DMS53 treated with DMSO at 0.1 percent for 48 hours (cell line): ENCODE measurements at regions not wholly inside any gene's neighbourhood (a gene's known extent, or its start where the extent isn't known, plus 50 kb on each side); places are given as distances from the start of the nearest gene placed in this dataset.

Experiments
- DNase-seq: peaks from one replicate; lab custom pipeline; 2025; ENCODE audit not compliant: unreplicated experiment; lab: John Stamatoyannopoulos, UW

- DNase-seq = no peak
These were observed 55.3 kb upstream of the POM121L12 start for GRCh38 chr7:52980129-52980528.

- no peak for DNase-seq
These were observed 62.3 kb upstream of the POM121L12 start for GRCh38 chr7:52973126-52973525.

DNA sequence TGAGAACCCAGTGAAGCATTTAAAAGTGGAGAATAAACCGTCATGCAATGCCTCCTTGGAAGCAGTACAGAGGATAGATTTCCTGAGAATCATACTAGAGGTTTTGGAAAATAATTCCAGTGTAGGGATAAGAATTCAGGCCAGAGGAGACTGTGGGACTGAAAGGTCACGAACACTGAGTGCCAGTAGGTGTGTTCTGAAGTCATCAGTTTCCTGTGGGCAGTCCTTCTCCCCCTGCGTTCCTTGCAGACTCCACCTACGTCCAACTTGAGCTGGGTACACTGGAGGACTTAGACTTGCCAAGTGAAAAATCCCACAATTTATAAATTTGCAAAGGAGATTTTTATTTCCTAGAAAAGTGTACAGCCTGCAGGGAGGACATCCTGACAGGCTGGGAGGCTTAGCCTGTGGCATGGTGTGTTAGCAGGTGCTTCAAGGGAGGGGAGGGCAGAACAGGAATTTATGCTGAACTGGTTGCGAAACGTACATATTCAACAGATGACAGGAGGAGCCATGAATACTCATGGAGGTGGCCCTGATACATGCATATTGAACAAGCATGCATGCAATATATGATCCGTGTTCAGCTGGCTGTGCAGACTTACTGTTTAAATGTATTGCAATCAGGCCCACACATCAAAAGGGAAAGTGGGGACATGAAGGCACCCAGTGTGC lies 72.9 kb upstream of the POM121L12 start:
- no peak for DNase-seq

DNA sequence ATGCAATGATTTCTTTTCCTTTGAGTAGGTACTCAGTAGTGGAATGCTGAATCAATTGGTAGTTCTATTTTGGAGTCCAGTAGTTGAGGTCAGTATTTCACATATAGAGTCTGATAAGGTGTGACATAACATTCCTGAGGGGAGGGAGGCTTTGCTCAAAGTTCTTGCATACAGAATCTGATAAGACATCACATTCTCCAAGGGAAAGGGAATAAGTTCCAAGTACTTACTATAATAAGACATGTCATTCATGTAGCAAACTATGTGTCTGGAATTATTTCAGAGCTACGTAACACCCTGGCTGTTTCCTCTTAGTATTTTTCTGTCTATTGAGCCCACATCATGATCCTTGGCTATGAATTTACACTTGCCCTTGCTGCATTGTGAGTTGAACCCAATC lies 74.3 kb upstream of the POM121L12 start:
- DNase-seq = no peak

GRCh38 chr7:52959878-52960660 lies 75.4 kb upstream of the POM121L12 start:
- no peak for DNase-seq

DNA sequence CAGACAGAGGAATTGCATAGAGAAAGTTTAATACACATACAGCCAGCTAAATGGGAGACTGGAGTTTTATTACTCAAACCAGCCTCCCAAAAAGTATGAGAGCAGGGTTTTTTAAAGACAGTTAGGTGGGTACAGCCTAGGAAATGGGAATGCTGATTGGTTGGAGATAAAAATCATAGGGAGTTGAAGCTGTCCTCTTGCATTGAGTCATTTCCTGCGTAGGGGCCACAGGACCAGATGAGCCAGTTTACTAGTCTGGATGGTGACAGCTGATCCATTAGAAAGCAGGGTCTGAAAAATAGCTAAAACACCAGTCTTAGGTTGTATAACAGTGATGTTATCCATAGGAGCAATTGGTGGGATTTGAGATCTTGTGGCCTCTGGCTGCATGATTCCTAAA lies 76.1 kb upstream of the POM121L12 start:
- peak; percentile 2 for DNase-seq

DNA sequence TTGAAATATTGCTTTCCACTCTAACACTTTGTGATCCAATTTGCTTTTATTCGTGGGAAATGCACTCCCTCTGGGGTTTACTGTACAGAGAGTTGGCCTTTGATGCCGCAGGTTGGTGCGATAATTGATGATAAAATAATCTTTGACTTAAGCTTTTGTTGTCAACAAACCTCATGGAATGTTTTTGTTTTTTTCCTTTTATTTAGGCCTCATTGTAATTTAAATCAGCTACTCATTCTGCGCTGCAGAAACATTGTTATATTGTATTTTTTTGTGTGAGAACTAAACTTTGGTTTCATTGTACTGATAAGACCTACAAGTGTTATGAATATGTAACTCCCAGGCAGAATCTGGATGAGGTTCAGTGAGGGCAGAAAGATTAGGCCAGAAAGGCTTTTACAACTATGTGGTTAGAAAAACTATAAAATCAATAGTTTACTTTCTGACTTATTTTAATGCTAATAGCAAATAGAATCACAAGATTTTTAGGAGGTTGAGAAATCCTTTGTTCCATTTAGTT lies 76.8 kb upstream of the POM121L12 start:
- DNase-seq = no peak

GRCh38 chr7:52956379-52956915 lies 79.0 kb upstream of the POM121L12 start:
- no peak for DNase-seq

- DNase-seq = no peak
These were observed 79.9 kb upstream of the POM121L12 start for GRCh38 chr7:52955522-52955921.

DNA sequence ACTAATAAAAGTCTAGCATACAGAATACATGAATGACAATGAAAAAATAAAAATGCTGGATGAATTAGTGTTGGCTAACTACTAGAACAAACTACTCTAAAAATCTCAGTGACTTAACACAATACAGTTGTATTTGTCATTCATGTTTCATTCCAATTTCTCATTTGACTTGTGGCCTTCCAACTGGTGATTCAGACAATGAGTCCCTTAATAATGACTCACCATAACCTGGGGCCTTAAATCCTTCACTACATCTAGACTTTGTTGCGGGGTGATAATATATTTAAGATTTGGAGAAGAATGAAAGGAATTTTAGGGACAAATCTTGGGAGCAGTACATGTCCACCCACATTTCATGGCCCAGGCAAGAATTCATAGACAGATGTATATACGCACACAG lies 90.5 kb upstream of the POM121L12 start:
- DNase-seq = no peak

- DNase-seq = no peak
These were observed 95.0 kb upstream of the POM121L12 start for GRCh38 chr7:52940481-52940880.

DNA sequence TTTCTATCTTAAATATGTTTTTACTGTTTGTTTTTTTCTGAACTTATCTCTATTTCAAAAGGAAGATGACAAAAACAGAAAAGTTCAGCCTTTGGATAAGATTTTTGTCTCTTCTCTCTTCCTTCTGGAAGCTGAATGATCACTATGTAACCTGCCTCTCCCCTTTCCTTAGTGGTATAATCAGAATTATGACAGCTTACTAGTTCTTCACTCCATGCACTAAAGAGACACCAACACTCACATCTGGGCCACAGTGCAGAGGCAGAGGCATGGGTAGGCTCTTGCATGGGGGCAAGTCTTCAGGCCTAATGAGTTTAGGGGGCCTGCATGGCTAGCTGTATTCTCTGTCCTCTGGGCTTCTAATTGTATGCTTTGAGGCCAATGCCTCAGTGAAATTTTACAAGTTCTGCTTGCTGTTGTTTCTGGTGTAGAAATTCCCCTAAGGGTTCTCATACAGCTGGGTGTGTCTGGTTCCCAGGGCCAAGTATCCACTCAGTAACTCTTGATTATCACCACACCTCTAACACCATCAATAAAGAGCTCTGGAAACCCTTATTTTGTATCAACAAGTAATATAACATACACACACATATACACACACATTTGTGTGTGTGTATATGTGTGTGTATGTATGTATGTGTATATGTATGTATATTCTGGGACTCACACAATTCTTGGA lies 96.8 kb upstream of the POM121L12 start:
- no peak for DNase-seq

DNA sequence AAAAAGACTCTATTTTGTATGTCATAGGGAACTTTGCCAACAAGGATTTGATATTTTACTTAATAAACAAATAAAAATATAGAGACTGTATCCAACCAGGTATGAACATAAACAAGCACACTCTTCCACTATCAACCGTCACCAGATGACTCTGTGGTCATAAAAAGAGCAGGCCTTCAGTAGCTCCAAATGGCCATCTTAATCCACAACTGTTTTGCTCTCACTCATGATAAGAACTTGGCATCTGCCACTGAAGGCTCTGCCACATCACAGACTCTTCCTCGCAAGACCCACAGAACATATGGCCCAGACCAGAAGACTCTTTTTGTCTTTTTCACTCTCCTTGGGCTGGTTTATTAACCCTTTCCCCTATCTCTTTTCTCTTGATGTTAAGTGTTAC lies 98.7 kb upstream of the POM121L12 start:
- DNase-seq = no peak

DNA sequence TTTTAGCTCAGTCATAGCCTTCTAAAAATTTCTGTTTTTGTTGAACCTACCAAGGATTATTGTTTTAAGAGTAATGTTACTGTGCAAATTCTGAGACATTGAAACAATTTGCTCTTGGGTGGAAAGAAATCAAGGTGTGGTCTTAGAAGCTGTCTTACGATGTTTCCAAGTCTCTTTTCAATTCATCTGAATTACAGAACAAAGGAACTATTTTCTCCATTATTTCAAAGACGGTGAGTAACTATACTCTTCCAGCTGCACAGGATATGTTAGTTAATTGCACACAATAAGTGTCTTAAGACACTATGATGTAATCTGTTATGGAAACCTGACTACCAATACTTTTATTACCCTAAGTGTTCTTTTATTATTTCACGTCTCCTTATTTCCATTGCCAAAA lies 106.8 kb upstream of the POM121L12 start:
- DNase-seq = no peak

GRCh38 chr7:52925332-52925731 lies 110.1 kb upstream of the POM121L12 start:
- DNase-seq = no peak

DNA sequence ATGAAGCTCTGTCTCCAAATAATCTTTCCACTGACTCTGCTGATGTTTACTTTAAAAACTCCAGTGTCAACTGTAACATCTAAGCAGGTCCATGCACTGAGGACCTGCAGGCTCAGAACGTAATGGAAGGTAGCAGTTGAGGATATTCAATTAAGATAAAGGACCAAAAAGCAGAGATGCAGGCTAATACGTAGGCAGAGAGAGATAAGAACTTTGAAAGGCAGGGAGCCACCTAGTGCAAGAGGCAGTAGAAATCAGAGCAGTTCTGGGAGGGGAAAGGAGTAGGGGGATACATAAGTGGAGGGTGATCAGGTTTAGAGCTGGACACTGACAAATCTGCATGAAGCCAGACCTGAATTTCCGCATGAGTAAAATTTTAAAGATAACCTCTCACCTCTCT lies 114.5 kb upstream of the POM121L12 start:
- DNase-seq = no peak

DNA sequence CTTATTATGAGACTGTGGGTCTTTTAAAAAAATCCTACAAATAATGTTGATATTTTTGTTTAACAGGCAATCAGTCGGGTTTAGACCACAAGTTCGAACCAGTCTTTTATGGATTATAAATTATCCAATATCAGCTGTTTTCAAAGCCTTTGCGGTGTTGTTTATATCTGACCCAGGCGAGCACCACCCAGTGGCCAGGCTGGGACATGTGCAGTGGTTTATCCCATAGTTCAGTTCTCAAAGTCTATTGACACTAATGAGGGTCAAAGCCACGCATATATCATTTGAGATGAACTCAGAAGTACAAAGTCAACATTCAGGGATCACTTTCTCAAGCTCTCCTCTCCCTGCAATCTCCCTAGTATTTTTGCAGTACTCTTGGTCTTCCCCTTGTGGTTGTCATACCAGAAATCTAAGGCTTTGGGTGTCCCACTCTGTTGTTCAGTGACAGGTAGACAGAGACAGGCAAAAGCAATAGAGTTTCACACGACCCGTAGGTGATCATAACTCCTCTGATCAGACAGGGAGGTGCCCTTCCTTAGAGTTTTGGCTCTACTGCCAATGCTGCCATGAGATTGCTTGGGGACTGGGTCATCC lies 117.4 kb upstream of the POM121L12 start:
- DNase-seq = no peak

DNA sequence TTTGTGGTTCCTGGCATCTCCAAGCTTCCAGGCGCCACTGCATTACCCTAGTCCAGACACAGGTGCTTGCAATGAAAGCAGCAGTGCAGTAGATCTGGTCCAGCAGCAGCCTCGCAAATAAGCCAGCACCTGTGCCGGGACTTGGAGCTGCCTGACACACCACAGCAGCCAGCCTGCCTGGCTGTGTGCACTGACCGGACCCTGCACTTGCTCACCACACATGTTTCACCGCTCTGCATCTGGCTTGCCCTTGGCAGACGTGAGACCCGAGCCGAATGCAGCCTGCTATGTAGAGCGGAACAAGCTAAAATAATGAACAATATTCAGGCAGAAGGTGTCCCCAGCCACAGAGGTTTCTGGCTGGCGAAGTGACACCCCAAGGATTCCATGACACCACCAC lies 123.6 kb upstream of the POM121L12 start:
- DNase-seq = no peak

DNA sequence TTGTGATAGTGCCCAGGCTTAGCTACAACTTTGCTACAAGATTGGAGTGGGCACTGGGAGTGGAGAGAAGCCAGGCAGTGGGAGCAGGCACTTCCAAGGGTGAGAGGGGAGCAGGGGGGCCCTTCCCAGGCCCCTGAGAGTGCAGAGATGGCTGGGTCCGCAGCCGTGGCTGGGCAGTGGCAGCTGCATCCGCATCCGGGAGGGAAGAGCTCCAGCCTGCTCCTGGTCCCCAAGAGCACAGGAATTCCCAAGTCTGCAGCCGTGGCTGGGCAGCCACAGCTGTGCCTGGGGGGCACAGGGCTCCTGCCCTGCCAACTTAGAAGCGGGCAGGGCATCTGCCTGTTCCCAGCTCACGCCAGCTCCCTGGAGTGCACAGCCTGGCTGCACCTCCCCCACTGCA lies 124.1 kb upstream of the POM121L12 start:
- DNase-seq = no peak

DNA sequence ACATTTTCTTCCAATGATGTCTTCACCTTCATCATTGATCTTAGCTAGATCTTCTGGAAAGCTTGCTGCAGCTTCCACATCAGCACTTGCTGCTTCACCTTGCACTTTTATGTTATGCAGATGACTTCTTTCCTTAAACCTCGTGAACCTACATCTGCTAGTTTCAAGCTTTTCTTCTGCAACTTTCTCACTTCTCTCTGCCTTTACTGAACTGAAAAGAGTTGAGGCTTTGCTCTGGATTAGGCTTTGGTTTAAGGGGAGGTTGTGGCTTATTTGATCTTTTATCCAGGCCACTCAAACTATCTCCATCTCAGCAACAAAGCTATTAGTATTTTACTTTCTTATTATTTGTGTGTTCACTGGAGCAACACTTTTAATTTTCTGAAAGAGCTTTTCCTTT lies 125.5 kb upstream of the POM121L12 start:
- no peak for DNase-seq

- no peak for DNase-seq
These were observed 126.3 kb upstream of the POM121L12 start for GRCh38 chr7:52909131-52909530.
